ENCODE measurements at regions not wholly inside any gene's neighbourhood (a gene's known extent, or its start where the extent isn't known, plus 50 kb on each side); places are given as distances from the start of the nearest gene placed in this dataset.
"Not testable (repeated sequence)": the region's sequence is repeated elsewhere in the genome, so short reads cannot be mapped to it uniquely, and the experiment has no call there.

DNA sequence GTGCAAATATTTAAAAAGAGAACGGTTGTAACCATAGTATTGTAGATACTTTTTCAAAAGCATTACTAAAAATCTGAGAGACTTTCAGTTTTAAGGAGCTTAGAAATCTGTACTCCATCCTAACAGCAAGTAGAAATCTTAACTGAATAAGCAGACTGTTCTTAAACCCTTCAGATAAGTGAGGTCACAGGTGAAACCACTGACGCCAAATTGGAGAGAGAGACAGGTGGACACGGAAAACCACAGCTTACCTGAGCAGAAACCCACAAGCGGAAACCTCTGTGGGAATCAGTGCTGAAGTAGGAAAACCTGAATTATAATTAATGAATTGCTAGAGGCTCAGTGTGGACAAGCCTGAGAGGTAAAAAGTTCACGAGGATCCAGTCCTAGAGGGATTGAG is 959.4 kb upstream of the CELF4 start:
- Histone ChIP-seq H3K4me1 (ENCODE audit: insufficient read depth, low read length) (no peaks in the 10 kb centered on the region), H3K4me3 (ENCODE audit: low read length in 2 of 2) (no peak overlapping the region), H3K27me3 (ENCODE audit: insufficient read depth, low read length) (no peaks in the 10 kb centered on the region), H3K27ac (ENCODE audit: low read depth, low read length) (no peak overlapping the region), H3K36me3 (ENCODE audit: insufficient read depth, low read length) (no peaks in the 10 kb centered on the region), H3K9me3 (ENCODE audit: control insufficient read depth in 1 of 2, low read length in 2 of 2) (no peaks in the 10 kb centered on the region)
- H3K9me3 Mint-ChIP-seq, result peaks cover 0 to 3% (median 0%) of the 10 kb centered on the region in 8 donors
- intact Hi-C loops (cut with micrococcal nuclease), result no loop called here
- no peak for DNase-seq
- no peak overlapping the region for H3K27ac Mint-ChIP-seq
- no peaks in the 10 kb centered on the region for H3K4me1 Mint-ChIP-seq
- no peak overlapping the region for H3K4me3 Mint-ChIP-seq
- no peaks in the 10 kb centered on the region for H3K27me3 Mint-ChIP-seq
- ChIA-PET CTCF (ENCODE audit: partially characterized antibody) (no interaction called here), POLR2A (ENCODE audit: partially characterized antibody) (no interaction called here)
- H3K36me3 Mint-ChIP-seq, result no peaks in the 10 kb centered on the region

GRCh38 chr18:38520786-38521185 is 955.2 kb upstream of the CELF4 start:
- no peak overlapping the region for H3K27ac Mint-ChIP-seq
- Histone ChIP-seq H3K27me3 (ENCODE audit: insufficient read depth, low read length) (no peaks in the 10 kb centered on the region), H3K27ac (ENCODE audit: low read depth, low read length) (no peak overlapping the region), H3K4me3 (ENCODE audit: low read length in 2 of 2) (no peak overlapping the region), H3K36me3 (ENCODE audit: insufficient read depth, low read length) (no peaks in the 10 kb centered on the region), H3K4me1 (ENCODE audit: insufficient read depth, low read length) (no peaks in the 10 kb centered on the region), H3K9me3 (ENCODE audit: control insufficient read depth in 1 of 2, low read length in 2 of 2) (no peaks in the 10 kb centered on the region)
- no peak for DNase-seq
- H3K27me3 Mint-ChIP-seq, result peaks cover 0 to 2% of the 10 kb centered on the region in 2 donors
- ChIA-PET POLR2A (ENCODE audit: partially characterized antibody) (no interaction called here), CTCF (ENCODE audit: partially characterized antibody) (no interaction called here)
- intact Hi-C loops (cut with micrococcal nuclease), result no loop called here
- peaks cover 0 to 5% (median 1%) of the 10 kb centered on the region in 8 donors for H3K9me3 Mint-ChIP-seq
- H3K4me3 Mint-ChIP-seq, result no peak overlapping the region
- no peaks in the 10 kb centered on the region for H3K36me3 Mint-ChIP-seq
- no peaks in the 10 kb centered on the region for H3K4me1 Mint-ChIP-seq

- Mint-ChIP-seq H3K9me3 (peaks cover 0 to 13% (median 3%) of the 10 kb centered on the region in 8 donors), H3K4me1 (no peaks in the 10 kb centered on the region), H3K27ac (no peak overlapping the region), H3K27me3 (no peaks in the 10 kb centered on the region), H3K36me3 (no peaks in the 10 kb centered on the region), H3K4me3 (no peak overlapping the region)
- no peaks in the 10 kb centered on the region for H3K4me1 ChIP-seq (ENCODE audit: insufficient read depth, low read length)
- no peak for DNase-seq
- CTCF ChIA-PET (ENCODE audit: partially characterized antibody), result no interaction called here
- no peaks in the 10 kb centered on the region for H3K36me3 ChIP-seq (ENCODE audit: insufficient read depth, low read length)
- POLR2A ChIA-PET (ENCODE audit: partially characterized antibody), result no interaction called here
- intact Hi-C loops (cut with micrococcal nuclease), result no loop called here
- no peak overlapping the region for H3K4me3 ChIP-seq (ENCODE audit: low read length in 2 of 2)
- H3K27ac ChIP-seq (ENCODE audit: low read depth, low read length), result no peak overlapping the region
- H3K27me3 ChIP-seq (ENCODE audit: insufficient read depth, low read length), result no peaks in the 10 kb centered on the region
- no peaks in the 10 kb centered on the region for H3K9me3 ChIP-seq (ENCODE audit: control insufficient read depth in 1 of 2, low read length in 2 of 2)
Measured at GRCh38 chr18:38502539-38502938, 936.9 kb upstream of the CELF4 start.

GRCh38 chr18:38497266-38497665 is 931.7 kb upstream of the CELF4 start:
- peaks cover 0 to 4% (median under 1%) of the 10 kb centered on the region in 4 donors for H3K4me1 Mint-ChIP-seq
- DNase-seq, result no peak
- Histone ChIP-seq H3K4me1 (ENCODE audit: insufficient read depth, low read length) (no peaks in the 10 kb centered on the region), H3K27ac (ENCODE audit: low read depth, low read length) (no peak overlapping the region), H3K36me3 (ENCODE audit: insufficient read depth, low read length) (no peaks in the 10 kb centered on the region), H3K9me3 (ENCODE audit: control insufficient read depth in 1 of 2, low read length in 2 of 2) (no peaks in the 10 kb centered on the region), H3K27me3 (ENCODE audit: insufficient read depth, low read length) (no peaks in the 10 kb centered on the region), H3K4me3 (ENCODE audit: low read length in 2 of 2) (no peak overlapping the region)
- H3K4me3 Mint-ChIP-seq, result no peak overlapping the region
- H3K27ac Mint-ChIP-seq, result no peak overlapping the region
- no peaks in the 10 kb centered on the region for H3K36me3 Mint-ChIP-seq
- H3K27me3 Mint-ChIP-seq, result no peaks in the 10 kb centered on the region
- peaks cover 0 to 8% (median 3%) of the 10 kb centered on the region in 8 donors for H3K9me3 Mint-ChIP-seq
- intact Hi-C loops (cut with micrococcal nuclease), result no loop called here
- POLR2A ChIA-PET (ENCODE audit: partially characterized antibody), result no interaction called here
- CTCF ChIA-PET (ENCODE audit: partially characterized antibody), result no interaction called here

DNA sequence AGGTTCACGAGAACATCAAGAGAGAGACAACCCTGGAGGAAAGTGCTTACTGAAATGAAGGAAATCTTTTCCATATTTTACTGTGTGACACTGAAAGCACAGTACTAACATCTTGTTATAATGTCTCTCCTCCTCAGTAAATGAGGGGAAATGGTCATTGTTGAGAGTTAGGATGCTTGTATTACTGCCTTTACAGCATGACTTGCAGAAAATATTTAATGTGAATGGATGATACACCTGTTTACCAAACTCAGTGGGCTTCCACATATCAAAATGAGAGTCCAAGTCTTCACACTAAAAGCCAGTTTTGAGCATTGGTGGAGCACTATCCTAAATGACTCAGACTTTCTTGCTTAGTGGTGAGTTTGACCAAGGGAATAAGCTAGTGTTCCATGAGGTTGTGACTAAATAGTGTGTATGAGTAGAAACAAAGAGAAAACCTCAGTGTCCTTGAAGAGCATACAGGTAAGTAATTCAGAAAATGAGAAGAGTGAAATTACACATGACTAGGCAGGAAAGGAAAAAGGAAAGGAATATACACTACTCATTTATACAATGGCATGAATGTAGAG is 930.7 kb upstream of the CELF4 start:
- intact Hi-C loops (cut with micrococcal nuclease), result no loop called here
- CTCF ChIA-PET (ENCODE audit: partially characterized antibody), result no interaction called here

GRCh38 chr18:38494065-38494464 is 928.5 kb upstream of the CELF4 start:
- Mint-ChIP-seq H3K4me1 (peaks cover 0 to 4% (median under 1%) of the 10 kb centered on the region in 4 donors), H3K4me3 (no peak overlapping the region), H3K36me3 (no peaks in the 10 kb centered on the region), H3K27ac (peak overlapping the region in 1 of 7 donors; percentile 40), H3K27me3 (no peaks in the 10 kb centered on the region), H3K9me3 (peaks cover 0 to 9% (median 1%) of the 10 kb centered on the region in 8 donors)
- CTCF ChIA-PET (ENCODE audit: partially characterized antibody), result interaction anchor here (0.5 kb wide), 1 partner anchor 50 kb away, joined by 3 read pairs; no protein-coding TSS in a partner anchor
- no peaks in the 10 kb centered on the region for H3K4me1 ChIP-seq (ENCODE audit: insufficient read depth, low read length)
- POLR2A ChIA-PET (ENCODE audit: partially characterized antibody), result no interaction called here
- H3K36me3 ChIP-seq (ENCODE audit: insufficient read depth, low read length), result no peaks in the 10 kb centered on the region
- DNase-seq, result no peak
- intact Hi-C loops (cut with micrococcal nuclease), result no loop called here
- no peaks in the 10 kb centered on the region for H3K27me3 ChIP-seq (ENCODE audit: insufficient read depth, low read length)
- no peak overlapping the region for H3K27ac ChIP-seq (ENCODE audit: low read depth, low read length)
- H3K4me3 ChIP-seq (ENCODE audit: low read length in 2 of 2), result no peak overlapping the region
- H3K9me3 ChIP-seq (ENCODE audit: control insufficient read depth in 1 of 2, low read length in 2 of 2), result no peaks in the 10 kb centered on the region

More for the DNA sequence above, 930.7 kb upstream of the CELF4 start:
- H3K36me3 ChIP-seq (ENCODE audit: insufficient read depth, low read length), result no peaks in the 10 kb centered on the region
- no peak overlapping the region for H3K4me3 ChIP-seq (ENCODE audit: low read length in 2 of 2)
- Mint-ChIP-seq H3K9me3 (peaks cover 0 to 7% (median 2%) of the 10 kb centered on the region in 8 donors), H3K27me3 (no peaks in the 10 kb centered on the region), H3K36me3 (no peaks in the 10 kb centered on the region), H3K4me1 (peaks cover 0 to 4% (median under 1%) of the 10 kb centered on the region in 4 donors), H3K4me3 (no peak overlapping the region), H3K27ac (no peak overlapping the region)
- H3K4me1 ChIP-seq (ENCODE audit: insufficient read depth, low read length), result no peaks in the 10 kb centered on the region
- no peaks in the 10 kb centered on the region for H3K9me3 ChIP-seq (ENCODE audit: control insufficient read depth in 1 of 2, low read length in 2 of 2)
- DNase-seq, result no peak
- POLR2A ChIA-PET (ENCODE audit: partially characterized antibody), result no interaction called here
- no peaks in the 10 kb centered on the region for H3K27me3 ChIP-seq (ENCODE audit: insufficient read depth, low read length)
- H3K27ac ChIP-seq (ENCODE audit: low read depth, low read length), result no peak overlapping the region

GRCh38 chr18:38491195-38491594 is 925.6 kb upstream of the CELF4 start:
- H3K27me3 ChIP-seq (ENCODE audit: insufficient read depth, low read length), result no peaks in the 10 kb centered on the region
- intact Hi-C loops (cut with micrococcal nuclease), result no loop called here
- Mint-ChIP-seq H3K9me3 (peaks cover 0 to 13% (median 0%) of the 10 kb centered on the region in 8 donors), H3K27ac (no peak overlapping the region), H3K4me1 (peaks cover 0 to 4% (median under 1%) of the 10 kb centered on the region in 4 donors), H3K4me3 (no peak overlapping the region), H3K36me3 (no peaks in the 10 kb centered on the region), H3K27me3 (peaks cover 0 to 1% of the 10 kb centered on the region in 2 donors)
- no peaks in the 10 kb centered on the region for H3K4me1 ChIP-seq (ENCODE audit: insufficient read depth, low read length)
- no peak overlapping the region for H3K27ac ChIP-seq (ENCODE audit: low read depth, low read length)
- ChIA-PET POLR2A (ENCODE audit: partially characterized antibody) (no interaction called here), CTCF (ENCODE audit: partially characterized antibody) (no interaction called here)
- H3K9me3 ChIP-seq (ENCODE audit: control insufficient read depth in 1 of 2, low read length in 2 of 2), result no peaks in the 10 kb centered on the region
- H3K4me3 ChIP-seq (ENCODE audit: low read length in 2 of 2), result no peak overlapping the region
- no peak for DNase-seq
- no peaks in the 10 kb centered on the region for H3K36me3 ChIP-seq (ENCODE audit: insufficient read depth, low read length)

GRCh38 chr18:38489721-38490120 is 924.1 kb upstream of the CELF4 start:
- H3K27ac Mint-ChIP-seq; H3K27me3 Mint-ChIP-seq; H3K36me3 ChIP-seq (ENCODE audit: insufficient read depth, low read length); H3K4me3 Mint-ChIP-seq; H3K27ac ChIP-seq (ENCODE audit: low read depth, low read length); H3K36me3 Mint-ChIP-seq; DNase-seq; CTCF ChIA-PET (ENCODE audit: partially characterized antibody); H3K27me3 ChIP-seq (ENCODE audit: insufficient read depth, low read length); H3K4me3 ChIP-seq (ENCODE audit: low read length in 2 of 2); intact Hi-C loops (cut with micrococcal nuclease); H3K9me3 ChIP-seq (ENCODE audit: control insufficient read depth in 1 of 2, low read length in 2 of 2); H3K4me1 ChIP-seq (ENCODE audit: insufficient read depth, low read length); H3K4me1 Mint-ChIP-seq; POLR2A ChIA-PET (ENCODE audit: partially characterized antibody): not testable (repeated sequence)
- H3K9me3 Mint-ChIP-seq, result peaks cover 0 to 13% (median 0%) of the 10 kb centered on the region in 8 donors

All from CD4-positive, alpha-beta memory T cell (primary cell).